Myocyte (in vitro differentiated cells): ENCODE measurements at regions not wholly inside any gene's neighbourhood (a gene's known extent, or its start where the extent isn't known, plus 50 kb on each side); places are given as distances from the start of the nearest gene placed in this dataset.
"Not testable (repeated sequence)": the region's sequence is repeated elsewhere in the genome, so short reads cannot be mapped to it uniquely, and the experiment has no call there.

Source experiments
- DNase-seq: peaks from one replicate; pipeline ENCODE4 v3.0.0-alpha.2; 2012; ENCODE audit warnings: low read depth

GRCh38 chr18:32884543-32884942 is 111.7 kb upstream of the KLHL14 start:
- no peak for DNase-seq

GRCh38 chr18:32881009-32881408 is 108.2 kb upstream of the KLHL14 start:
- DNase-seq: no peak

- no peak for DNase-seq
Observed at GRCh38 chr18:32879497-32879896, 106.7 kb upstream of the KLHL14 start.

- DNase-seq: no peak
Observed at GRCh38 chr18:32878436-32878835, 105.6 kb upstream of the KLHL14 start.

- DNase-seq: no peak
Observed at GRCh38 chr18:32877371-32877770, 104.5 kb upstream of the KLHL14 start.

- no peak for DNase-seq
Observed at GRCh38 chr18:32875625-32876024, 102.8 kb upstream of the KLHL14 start.

- no peak for DNase-seq
Observed at GRCh38 chr18:32871786-32872185, 99.0 kb upstream of the KLHL14 start.

- DNase-seq: no peak
Observed at GRCh38 chr18:32870611-32871010, 97.8 kb upstream of the KLHL14 start.

- DNase-seq: no peak
Observed at GRCh38 chr18:32868406-32868805, 95.6 kb upstream of the KLHL14 start.

GRCh38 chr18:32867936-32868335 is 95.1 kb upstream of the KLHL14 start:
- no peak for DNase-seq

- no peak for DNase-seq
Observed at GRCh38 chr18:32867330-32867729, 94.5 kb upstream of the KLHL14 start.

GRCh38 chr18:32862031-32862430 is 89.2 kb upstream of the KLHL14 start:
- DNase-seq: not testable (repeated sequence)

- DNase-seq: peak; percentile 11
Observed at GRCh38 chr18:32851936-32852335, 79.1 kb upstream of the KLHL14 start.

- no peak for DNase-seq
Observed at GRCh38 chr18:32848826-32849225, 76.0 kb upstream of the KLHL14 start.

GRCh38 chr18:32847691-32848090 is 74.9 kb upstream of the KLHL14 start:
- DNase-seq: no peak

- peak; percentile 22 for DNase-seq
Observed at GRCh38 chr18:32846896-32847295, 74.1 kb upstream of the KLHL14 start.

GRCh38 chr18:32840962-32841361 is 68.1 kb upstream of the KLHL14 start:
- no peak for DNase-seq

- DNase-seq: no peak
Observed at GRCh38 chr18:32835951-32836350, 63.1 kb upstream of the KLHL14 start.

GRCh38 chr18:32831781-32832180 is 59.0 kb upstream of the KLHL14 start:
- DNase-seq: no peak

- DNase-seq: no peak
Observed at GRCh38 chr18:32823226-32823625, 50.4 kb upstream of the KLHL14 start.
